Liver (tissue), 3 donors: ENCODE measurements at regions not wholly inside any gene's neighbourhood (a gene's known extent, or its start where the extent isn't known, plus 50 kb on each side); places are given as distances from the start of the nearest gene placed in this dataset.

ENCODE experiments used
- CTCF ChIP-seq: fragments of 150-350 bp; IDR thresholded peaks from 2 replicates; pipeline ENCODE4 v1.5.1; 2017; ENCODE audit warnings: improper control_type of control experiment, low read depth, low read length; ENCODE audit not compliant: missing input control
- GABPA ChIP-seq, 2 donors: IDR thresholded peaks in 1 of 2; conservative IDR thresholded peaks in 1 of 2; 2 replicates each; pipeline ENCODE4 v1.6.1; 2016; ENCODE audit warnings: antibody characterized with exemption in 2 of 2, mild to moderate bottlenecking in 1 of 2, moderate library complexity in 1 of 2
- RAD21 ChIP-seq, 2 donors: IDR thresholded peaks; 2 replicates each; pipeline ENCODE4 v1.6.1; 2016; ENCODE audit warnings: antibody characterized with exemption in 2 of 2, mild to moderate bottlenecking in 2 of 2
- REST ChIP-seq: IDR thresholded peaks from 2 replicates; pipeline ENCODE4 v1.6.1; 2016; ENCODE audit warnings: antibody characterized with exemption, mild to moderate bottlenecking
- TF ChIP-seq, protein P1 (sequence below): IDR thresholded peaks from 2 replicates; pipeline ENCODE4 v1.6.1; 2016; ENCODE audit warnings: antibody characterized with exemption
- donor health status: healthy.
- donor health status: healthy.

- TF ChIP-seq CTCF (no peak), GABPA (IDR thresholded peaks at IDR 0.05 in 1 of 2, conservative IDR thresholded peaks at IDR 0.05 in 1 of 2) (no peak), RAD21 (IDR thresholded peaks at IDR 0.05) (no peak), REST (no peak)
- TF ChIP-seq, protein P1, sequence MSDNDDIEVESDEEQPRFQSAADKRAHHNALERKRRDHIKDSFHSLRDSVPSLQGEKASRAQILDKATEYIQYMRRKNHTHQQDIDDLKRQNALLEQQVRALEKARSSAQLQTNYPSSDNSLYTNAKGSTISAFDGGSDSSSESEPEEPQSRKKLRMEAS: no peak
Measured at GRCh38 chrX:1813809-1814208, 198.9 kb downstream of the ASMT start.
